NCI-H187 (cell line): ENCODE measurements at regions not wholly inside any gene's neighbourhood (a gene's known extent, or its start where the extent isn't known, plus 50 kb on each side); places are given as distances from the start of the nearest gene placed in this dataset.

Source experiments
- DNase-seq, 2 experiments: peaks; one replicate each; lab custom pipeline; 2025; lab: John Stamatoyannopoulos, UW

DNA sequence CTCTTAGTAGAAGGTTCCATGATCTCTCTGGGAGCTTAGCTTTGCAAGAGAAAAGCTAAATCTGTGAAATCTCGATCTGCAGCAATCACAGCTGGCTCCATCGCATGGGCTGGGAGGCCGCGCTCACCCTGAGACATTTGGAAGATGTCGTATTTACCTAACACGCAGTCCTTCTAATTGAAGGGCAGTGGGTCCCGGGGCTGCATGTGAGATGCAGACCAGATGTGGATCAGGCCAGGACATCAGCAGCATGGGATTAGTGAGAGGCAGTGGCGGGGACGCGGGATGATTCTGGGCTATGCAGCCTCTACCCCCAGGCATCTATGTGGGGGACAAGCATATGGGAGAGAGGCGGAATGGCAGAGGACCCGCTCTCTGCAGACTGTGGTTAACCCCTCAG, 312.4 kb upstream of the RTL1 start:
- DNase-seq, result no peak

- DNase-seq, result no peak
Measured at GRCh38 chr14:101216366-101217079, 313.0 kb upstream of the RTL1 start.

DNA sequence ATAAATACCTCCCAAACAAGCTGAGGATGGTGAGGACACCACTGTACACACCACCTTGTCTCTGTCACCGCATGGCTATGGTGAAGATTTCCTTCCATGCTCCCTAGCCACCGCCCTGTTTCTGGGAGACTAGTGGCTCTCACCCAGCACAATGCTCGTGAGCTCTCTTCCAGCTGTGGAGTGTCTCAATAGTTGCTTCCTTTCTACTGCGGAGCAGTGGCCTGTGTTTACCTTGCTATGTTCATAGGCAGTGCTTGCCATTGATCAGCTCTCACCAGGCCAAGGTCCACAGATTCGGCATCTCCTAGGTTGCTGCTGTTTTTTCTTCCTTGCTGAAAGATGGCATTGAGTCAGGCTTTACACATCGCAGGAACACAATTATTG, 313.6 kb upstream of the RTL1 start:
- DNase-seq, result no peak

DNA sequence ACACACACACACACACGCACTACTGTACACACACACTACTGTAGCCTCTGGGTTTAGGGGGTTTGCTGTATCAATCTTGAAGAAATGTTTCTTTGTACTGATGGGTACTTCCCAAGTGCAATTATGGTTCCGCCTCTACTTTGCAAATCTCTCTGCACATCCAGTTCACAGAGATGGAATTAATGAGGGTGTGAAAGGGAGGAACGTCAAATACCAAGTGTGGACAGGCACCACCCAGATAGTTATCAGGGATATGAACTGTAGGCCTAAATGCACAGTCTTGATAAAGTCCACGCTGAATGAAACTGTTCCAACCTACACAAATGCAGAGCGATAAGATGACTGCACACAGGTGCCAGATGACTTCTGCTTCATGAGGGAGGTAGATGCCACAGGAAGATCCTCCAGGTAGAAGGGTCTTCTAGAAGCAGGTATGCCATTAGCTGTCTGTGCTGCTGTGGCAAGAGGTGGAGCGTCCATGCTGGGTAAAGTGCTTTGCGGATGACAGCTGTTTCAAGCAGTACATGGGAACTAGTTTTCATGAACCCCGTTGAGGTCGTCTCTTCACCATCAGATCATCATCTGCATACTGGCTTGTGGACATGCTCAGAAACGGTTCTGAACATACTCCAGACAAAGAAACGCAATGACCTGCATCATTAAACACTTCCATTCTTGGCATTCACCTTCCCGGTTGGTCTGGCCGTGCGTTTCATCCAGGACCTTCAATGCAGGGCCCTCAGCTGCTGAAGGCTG, 314.3 kb upstream of the RTL1 start:
- no peak for DNase-seq

- no peak for DNase-seq
Measured at GRCh38 chr14:101219896-101220703, 316.6 kb upstream of the RTL1 start.

GRCh38 chr14:101220921-101221510, 317.5 kb upstream of the RTL1 start:
- DNase-seq, result no peak

DNA sequence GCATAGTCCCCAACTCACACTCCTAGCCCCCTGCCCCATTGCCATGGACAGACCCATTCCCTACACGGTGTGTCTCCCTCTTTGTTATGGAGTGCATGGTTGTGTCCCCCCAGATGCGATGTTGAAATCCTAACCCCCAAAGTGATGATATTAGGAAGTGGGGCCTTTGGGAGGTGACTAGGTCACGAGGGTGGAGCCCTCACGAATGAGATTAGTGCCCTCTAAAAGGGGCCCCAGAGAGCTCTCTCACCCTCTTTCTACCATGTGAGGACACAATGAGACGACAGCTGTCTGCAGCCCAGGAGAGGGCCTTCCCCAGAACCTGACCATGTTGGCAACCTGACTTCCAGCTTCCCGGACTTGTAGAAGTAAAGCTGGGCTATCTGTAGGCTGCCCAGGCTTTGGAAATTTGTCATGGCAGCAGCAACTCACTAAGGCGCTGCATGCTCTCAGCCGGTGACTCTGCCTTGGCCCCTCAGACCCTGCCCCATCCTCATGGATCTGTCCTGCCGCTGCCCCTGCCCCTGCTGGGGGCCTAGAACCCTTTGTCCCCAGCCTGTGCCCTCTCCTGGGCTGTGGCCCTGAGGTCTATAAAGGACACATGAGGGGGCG, 318.1 kb upstream of the RTL1 start:
- DNase-seq, result no peak

- no peak for DNase-seq
Measured at GRCh38 chr14:101222362-101223070, 319.0 kb upstream of the RTL1 start.

DNA sequence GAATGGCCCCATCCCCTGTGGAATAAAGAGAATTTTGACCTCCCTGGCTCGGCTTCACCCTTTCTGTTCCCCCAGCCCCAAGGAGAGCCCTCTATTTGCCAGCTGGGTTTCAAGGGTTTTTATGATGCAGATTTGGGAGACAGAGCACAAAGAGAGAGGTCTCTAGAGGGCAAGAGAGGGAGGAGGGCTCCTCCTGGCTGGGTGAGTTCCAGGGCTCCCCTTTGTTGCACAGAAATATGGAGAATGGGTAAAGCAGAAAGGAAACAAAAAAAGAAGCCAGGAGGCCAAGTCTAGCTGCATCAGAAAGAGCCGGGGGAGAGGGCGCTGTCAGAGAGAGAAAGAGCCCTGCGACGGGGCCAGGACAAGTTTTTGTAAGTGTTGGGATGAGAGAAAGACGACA, 319.6 kb upstream of the RTL1 start:
- no peak for DNase-seq

DNA sequence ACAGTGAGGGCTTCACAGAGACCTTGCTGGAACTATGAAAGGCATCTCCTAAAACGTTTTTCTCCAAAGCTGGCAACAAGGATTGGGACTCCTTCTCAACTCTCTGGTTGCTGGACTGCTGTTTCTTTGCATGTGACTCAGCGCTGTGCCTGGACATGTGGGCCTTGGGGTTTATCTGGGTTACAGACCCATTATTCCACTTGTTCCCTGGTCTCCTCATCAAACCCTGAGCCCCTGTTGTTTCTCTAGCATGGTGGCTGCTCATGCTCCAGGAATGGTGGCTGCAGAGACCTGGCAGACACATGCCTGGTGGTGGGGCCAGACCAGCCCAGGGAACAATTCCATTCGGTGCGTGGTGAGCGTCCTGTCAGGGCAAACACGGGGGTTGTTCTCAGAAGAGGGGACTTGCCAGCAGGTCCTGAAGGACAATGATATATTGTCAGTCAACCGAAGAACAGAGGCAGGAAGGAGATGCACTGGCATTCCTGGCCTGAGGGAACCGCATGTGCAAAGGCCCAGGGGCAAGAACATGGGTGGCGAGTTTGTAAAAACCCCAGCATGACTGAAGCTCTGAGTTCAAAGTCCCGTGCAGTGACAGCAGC, 320.1 kb upstream of the RTL1 start:
- DNase-seq, result no peak

- DNase-seq, result no peak
Measured at GRCh38 chr14:101224356-101225156, 321.0 kb upstream of the RTL1 start.

DNA sequence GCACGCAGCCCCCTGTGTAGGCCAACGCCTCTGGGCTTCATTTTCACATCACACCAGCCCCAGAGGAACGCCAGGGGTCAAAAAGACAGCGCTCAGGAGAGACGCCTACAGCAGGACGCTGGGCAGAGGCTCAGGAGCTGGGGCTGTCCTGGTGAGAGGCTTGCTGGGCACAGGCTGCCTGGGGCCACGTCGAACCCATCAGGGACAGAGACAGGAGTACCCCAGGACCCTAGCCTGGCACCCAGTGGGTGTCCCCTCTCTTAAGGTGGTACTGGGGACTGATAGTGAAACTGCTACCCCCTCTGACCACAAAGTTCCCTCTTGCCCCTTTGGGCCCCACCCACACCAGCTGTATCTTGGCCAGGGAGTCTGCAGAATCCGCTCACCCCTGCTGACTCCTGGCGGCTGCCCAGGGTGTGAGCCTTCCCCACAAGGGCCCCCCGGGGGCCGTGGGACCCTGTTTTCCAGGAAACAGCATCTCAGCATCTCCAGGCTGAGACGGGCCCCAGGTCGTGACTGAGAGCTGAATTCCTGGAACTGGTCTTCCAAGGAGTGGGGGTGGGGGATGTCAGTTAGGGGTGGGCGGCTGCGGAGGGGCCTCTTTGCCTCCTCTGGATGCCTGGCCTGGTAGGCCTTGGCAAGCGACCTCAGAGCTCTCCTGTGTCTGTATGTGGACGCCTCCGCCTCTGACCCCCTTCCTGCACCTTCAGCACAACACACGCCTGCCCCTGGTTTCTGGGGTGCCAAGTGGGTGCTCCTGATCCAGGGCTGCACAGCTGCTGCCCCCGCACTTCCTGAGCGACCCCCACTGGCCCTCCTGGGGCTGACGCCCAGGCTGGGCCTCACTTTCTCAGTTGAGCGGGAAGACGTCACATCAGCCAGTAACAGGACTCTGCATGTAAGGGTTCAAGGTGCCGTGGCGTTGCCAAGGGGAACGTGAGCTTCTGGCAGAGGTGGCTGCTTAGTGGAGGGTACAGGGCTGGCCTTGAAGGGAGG, 321.9 kb upstream of the RTL1 start:
- no peak for DNase-seq

- no peak for DNase-seq
Measured at GRCh38 chr14:101226265-101226602, 322.7 kb upstream of the RTL1 start.

DNA sequence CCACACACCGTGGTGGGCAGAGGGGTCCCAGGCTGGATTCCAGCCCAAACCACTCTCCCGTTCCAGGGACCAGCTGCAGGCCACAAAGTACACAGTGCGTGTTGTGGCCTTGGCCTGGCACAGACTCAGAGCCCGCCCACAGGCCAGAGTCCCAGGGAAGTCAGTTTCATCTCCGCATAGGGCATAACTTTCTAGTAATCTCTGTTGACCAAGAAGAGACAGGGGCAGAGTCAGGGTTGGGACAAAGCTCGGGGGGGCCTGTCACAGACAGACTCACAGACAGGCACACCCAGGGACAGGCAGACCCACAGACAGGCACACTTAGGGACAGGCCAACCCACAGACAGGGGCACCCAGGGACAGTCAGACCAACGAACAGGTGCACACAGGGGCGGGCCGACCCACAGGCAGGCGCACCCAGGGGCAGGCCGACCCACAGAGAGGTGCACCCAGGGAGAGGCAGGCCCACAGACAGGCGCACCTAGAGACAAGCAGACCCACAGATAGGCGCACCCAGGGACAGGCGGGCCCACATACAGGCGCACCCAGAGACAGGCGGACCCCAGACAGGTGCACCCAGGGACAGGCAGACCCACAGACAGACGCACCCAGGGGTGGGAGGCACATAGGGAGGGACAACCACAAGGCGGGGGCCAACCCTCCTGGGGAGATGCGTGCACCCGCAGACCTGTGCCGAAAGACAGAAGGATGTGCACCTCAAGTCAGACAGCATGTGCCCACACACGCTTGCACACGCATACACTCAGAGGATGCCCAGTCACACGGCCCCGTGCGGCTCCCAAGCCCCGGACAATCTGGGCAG, 323.3 kb upstream of the RTL1 start:
- no peak for DNase-seq

DNA sequence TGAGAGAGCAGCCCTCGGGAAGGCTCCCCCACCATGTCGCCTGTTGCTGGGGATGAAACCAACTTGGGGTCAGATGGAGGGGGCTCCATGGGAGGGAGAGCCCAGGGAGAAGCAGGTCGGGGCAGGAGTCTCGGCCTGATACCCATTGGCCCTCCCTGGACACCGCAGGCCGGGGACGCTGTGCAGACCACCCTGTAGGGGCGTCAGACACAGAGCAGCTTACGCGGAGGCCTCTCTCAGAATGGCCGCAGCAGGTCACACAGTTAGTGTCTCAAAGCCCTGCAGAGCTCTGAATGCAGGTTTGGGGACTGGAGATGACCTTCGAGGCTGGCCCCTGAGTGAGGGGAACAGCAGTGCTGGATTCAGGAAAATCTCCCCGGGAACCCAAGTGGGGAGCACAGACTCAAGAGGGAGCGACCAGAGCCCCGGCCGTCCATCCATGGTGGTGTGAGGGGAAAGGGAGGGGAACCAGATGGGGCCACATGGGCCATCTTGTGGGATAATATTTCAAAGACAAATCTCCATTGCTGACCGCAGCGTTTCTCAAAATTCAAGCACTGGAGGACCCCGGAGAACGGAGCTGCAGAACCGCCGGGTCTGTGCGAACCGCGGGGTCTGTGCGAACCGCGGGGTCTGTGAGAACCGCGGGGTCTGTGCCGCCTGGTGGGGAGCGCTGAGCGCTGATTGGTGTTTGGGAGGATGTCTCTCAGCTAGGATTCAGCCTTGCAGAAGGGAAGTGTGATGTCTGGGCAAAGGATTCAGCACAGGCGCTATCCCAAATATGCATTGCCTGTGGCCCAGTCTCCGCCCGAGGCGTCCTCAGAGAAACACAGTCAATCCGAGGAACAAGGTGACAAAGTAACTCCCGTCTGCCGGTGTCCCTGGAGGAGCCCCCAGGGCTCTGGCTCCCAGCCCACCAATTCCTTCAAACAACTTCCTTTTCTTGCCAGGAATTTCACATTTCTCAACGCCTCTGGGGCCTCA, 324.4 kb upstream of the RTL1 start:
- DNase-seq, result no peak

DNA sequence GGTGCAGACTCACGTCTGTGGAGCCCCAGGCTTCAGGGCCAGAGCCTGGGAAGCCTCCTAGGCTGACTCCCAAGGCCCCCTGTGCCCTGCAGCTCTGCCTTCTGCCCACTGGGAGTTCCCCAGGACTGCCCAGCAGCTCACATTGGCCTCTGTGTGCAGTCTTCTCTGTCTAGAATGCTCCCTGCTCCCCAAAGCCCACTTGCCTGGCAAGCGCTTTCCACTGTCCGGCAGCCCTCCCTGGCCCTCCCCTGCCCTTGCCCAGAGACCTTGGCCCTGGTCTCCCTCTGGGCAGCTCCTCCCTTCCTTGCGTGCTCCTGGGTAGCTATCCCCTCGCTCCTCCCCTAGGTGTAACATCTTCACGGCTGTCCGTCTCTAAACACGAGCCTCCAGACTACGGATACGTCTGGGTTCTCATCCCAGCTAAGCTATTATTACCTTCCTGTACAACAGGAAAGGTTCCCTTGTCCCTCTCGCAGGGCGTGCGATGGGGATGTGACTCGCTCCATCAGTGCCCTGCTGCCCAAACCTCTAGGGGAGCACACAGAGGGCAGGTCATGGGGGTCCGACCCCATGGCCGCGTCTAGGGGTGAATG, 325.5 kb upstream of the RTL1 start:
- DNase-seq, result no peak

DNA sequence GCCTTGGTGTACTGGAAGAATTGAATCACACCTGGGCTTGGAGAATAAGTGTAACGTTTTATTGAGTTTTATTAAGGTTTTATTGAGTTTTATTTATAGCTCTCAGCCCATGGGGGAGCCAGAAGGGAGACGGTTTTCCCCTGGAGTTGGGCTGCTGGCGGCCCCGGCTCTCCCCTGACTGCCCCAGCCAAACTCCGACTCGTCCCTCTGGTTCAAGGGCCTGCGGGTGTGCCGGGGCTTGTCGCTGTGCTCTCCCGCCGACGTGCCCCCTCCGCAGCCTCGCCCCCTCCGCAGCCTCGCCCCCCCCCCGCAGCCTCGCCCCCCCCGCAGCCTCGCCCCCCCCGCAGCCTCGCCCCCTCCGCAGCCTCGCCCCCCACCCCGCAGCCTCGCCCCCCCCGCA, 326.1 kb upstream of the RTL1 start:
- DNase-seq, result no peak
